ENCODE measurements at regions not wholly inside any gene's neighbourhood (a gene's known extent, or its start where the extent isn't known, plus 50 kb on each side); places are given as distances from the start of the nearest gene placed in this dataset.

DNA sequence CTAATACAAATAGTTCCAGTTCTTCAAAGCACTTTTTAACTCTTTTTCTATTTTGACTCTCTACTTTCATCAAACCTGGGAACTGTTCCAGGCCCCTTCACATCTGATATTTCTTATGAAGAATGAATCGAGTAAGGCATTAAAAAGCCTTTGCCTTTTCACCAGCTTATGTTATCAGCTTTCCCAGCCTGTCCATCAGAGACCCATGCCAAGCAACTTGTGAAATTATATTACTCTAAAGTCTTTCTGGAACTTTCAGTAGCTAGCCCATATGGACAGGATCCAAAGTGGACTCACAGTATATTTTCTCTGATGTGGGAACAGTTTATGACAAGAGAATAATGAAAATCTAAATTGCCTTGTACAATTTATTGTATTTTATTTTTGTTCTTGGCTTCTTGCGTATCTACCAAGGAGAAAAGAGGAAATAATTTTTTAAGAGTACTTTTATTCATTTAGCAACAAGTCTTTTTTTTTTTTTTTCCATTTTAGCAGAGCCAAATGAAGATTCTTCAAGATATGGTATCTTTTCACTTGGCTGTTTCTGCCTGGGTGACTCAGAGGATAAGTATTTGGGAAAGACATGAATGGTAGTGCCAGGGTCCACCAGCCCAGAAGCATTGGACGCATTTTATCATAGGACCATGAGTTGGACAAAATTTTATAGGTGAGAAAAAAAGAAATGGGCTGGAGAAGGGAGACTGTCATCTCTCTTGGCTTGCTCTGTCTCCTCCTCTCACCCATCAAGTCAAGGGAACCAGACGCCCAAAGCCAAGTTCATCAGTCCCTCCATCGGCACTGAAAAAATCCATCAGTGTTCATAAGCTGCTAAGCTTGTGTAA is 195.8 kb upstream of the NEBL start:
- no peak for TF ChIP-seq POLR2AphosphoS5 (IDR thresholded peaks at IDR 0.05; ENCODE audit: low read depth, low read length)
- TF ChIP-seq, protein P1, sequence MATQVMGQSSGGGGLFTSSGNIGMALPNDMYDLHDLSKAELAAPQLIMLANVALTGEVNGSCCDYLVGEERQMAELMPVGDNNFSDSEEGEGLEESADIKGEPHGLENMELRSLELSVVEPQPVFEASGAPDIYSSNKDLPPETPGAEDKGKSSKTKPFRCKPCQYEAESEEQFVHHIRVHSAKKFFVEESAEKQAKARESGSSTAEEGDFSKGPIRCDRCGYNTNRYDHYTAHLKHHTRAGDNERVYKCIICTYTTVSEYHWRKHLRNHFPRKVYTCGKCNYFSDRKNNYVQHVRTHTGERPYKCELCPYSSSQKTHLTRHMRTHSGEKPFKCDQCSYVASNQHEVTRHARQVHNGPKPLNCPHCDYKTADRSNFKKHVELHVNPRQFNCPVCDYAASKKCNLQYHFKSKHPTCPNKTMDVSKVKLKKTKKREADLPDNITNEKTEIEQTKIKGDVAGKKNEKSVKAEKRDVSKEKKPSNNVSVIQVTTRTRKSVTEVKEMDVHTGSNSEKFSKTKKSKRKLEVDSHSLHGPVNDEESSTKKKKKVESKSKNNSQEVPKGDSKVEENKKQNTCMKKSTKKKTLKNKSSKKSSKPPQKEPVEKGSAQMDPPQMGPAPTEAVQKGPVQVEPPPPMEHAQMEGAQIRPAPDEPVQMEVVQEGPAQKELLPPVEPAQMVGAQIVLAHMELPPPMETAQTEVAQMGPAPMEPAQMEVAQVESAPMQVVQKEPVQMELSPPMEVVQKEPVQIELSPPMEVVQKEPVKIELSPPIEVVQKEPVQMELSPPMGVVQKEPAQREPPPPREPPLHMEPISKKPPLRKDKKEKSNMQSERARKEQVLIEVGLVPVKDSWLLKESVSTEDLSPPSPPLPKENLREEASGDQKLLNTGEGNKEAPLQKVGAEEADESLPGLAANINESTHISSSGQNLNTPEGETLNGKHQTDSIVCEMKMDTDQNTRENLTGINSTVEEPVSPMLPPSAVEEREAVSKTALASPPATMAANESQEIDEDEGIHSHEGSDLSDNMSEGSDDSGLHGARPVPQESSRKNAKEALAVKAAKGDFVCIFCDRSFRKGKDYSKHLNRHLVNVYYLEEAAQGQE (IDR thresholded peaks at IDR 0.05; ENCODE audit: insufficient read depth in 1 of 2, low read depth in 2 of 2, low read length in 2 of 2): no peak

Data from PFSK-1 (cell line).